ENCODE measurements at regions not wholly inside any gene's neighbourhood (a gene's known extent, or its start where the extent isn't known, plus 50 kb on each side); places are given as distances from the start of the nearest gene placed in this dataset.

DNA sequence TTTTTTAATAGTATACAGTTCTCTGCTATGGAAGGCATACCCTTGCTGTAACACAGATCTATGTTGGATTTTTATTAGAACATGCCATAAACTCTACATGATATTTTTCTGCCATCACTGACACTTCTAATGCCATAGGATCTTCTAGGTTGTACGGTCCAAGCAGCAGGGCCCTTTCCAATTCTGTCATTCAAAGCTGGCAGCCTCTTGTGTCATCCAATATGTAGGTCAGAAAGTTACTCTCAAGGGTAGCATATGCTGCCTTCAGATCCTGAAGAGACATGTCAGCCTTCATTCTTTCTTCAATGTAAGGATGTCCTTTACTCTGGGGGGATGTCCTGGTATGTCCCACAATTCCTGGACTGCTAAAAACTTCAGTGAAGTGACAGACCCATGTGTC, 629.2 kb upstream of the USP24 start:
- no peak for TF ChIP-seq CTCF (IDR thresholded peaks at IDR 0.05)
- TF ChIP-seq POLR2A (IDR thresholded peaks at IDR 0.05): no peak
